Muscle of leg (tissue), 3 donors: ENCODE measurements at regions not wholly inside any gene's neighbourhood (a gene's known extent, or its start where the extent isn't known, plus 50 kb on each side); places are given as distances from the start of the nearest gene placed in this dataset.

Experiments
- DNase-seq: peaks from one replicate; pipeline ENCODE4 v3.0.0; 2013
- H3K27ac ChIP-seq: one replicate; pipeline ENCODE4 v1.5.1; 2013; ENCODE audit warnings: mild to moderate bottlenecking, low read length, control low read depth
- H3K27me3 ChIP-seq: one replicate; pipeline ENCODE4 v1.6.1; 2013; ENCODE audit warnings: low read length; ENCODE audit not compliant: control insufficient read depth, insufficient read depth
- H3K36me3 ChIP-seq: one replicate; pipeline ENCODE4 v1.6.1; 2013; ENCODE audit warnings: low read length; ENCODE audit not compliant: control insufficient read depth, insufficient read depth
- H3K4me1 ChIP-seq: one replicate; pipeline ENCODE4 v1.6.1; 2013; ENCODE audit warnings: low read length; ENCODE audit not compliant: control insufficient read depth, insufficient read depth
- H3K4me3 ChIP-seq: one replicate; pipeline ENCODE4 v1.5.1; 2013; ENCODE audit warnings: low read length, control low read depth
- H3K9me3 ChIP-seq: replicated peaks from 2 replicates; pipeline ENCODE4 v1.6.1; 2013; ENCODE audit warnings: low read depth, low read length; ENCODE audit not compliant: control insufficient read depth
- WGBS: methylation state at CpG from one replicate; pipeline ENCODE4 v1.1.5; 2013; ENCODE audit warnings: missing lambda C conversion rate; ENCODE audit not compliant: insufficient coverage; 5-methylcytosine and 5-hydroxymethylcytosine counted together

DNA sequence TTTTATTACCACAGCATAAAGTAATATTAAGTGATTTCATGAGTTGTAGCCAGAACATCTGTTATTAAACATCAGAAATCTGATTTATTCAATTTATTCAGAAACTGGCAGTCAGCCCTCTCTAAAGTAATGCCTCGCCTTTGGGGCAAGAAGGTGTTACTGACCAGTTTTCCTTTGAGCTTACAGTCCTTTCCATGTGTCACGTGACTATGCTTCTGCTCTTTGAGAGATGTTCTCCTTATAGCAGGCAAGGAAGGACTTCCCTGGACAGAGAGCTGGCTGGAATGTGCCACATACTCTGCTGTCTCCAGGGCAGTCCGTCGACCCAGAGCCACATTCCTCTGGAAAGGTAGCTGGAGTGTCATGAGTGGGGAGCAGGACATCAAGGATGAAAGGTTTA, 119.7 kb downstream of the RDH14 start:
- 51% methylated on average over 4 of the region's 4 CpGs for WGBS
- H3K36me3 ChIP-seq: no peaks in the 10 kb centered on the region
- no peaks in the 10 kb centered on the region for H3K9me3 ChIP-seq
- H3K4me3 ChIP-seq: no peak overlapping the region
- peaks cover 2% of the 10 kb centered on the region for H3K4me1 ChIP-seq
- no peaks in the 10 kb centered on the region for H3K27me3 ChIP-seq
- no peak overlapping the region for H3K27ac ChIP-seq
- no peak for DNase-seq

GRCh38 chr2:18440141-18440661, 120.3 kb downstream of the RDH14 start:
- no peak for DNase-seq
- H3K27ac ChIP-seq: no peak overlapping the region
- peaks cover 2% of the 10 kb centered on the region for H3K4me1 ChIP-seq
- no peaks in the 10 kb centered on the region for H3K27me3 ChIP-seq
- H3K36me3 ChIP-seq: no peaks in the 10 kb centered on the region
- H3K9me3 ChIP-seq: no peaks in the 10 kb centered on the region
- H3K4me3 ChIP-seq: no peak overlapping the region
- 78% methylated on average over 3 of the region's 6 CpGs for WGBS

DNA sequence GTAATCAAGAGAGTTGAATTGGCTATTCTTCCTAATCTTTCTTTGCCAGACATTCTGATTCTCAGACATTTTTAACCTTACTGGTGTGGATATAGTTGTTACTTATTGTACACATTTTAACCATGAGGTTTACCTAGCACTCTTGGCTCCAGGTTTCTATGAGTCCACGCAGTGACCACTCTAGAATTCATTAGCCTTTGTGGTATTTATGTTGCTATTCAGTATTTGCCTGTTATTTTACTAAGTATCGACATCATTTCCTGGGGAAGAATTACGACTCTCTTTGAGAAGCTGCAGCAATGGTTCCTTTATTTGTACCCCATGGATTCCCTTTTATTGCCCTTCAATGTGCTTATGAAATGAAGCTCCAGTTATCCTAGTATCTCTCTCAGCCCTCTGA, 120.7 kb downstream of the RDH14 start:
- H3K27me3 ChIP-seq: no peaks in the 10 kb centered on the region
- H3K4me3 ChIP-seq: no peak overlapping the region
- H3K27ac ChIP-seq: no peak overlapping the region
- no peaks in the 10 kb centered on the region for H3K9me3 ChIP-seq
- WGBS: 100% methylated on average over 1 of the region's 3 CpGs
- no peaks in the 10 kb centered on the region for H3K36me3 ChIP-seq
- no peak for DNase-seq
- peaks cover 2% of the 10 kb centered on the region for H3K4me1 ChIP-seq

- Histone ChIP-seq H3K36me3 (no peaks in the 10 kb centered on the region), H3K27ac (no peak overlapping the region), H3K27me3 (no peaks in the 10 kb centered on the region), H3K4me3 (no peak overlapping the region), H3K4me1 (peaks cover 5% of the 10 kb centered on the region), H3K9me3 (no peaks in the 10 kb centered on the region)
- no peak for DNase-seq
- 86% methylated on average over 1 of the region's 2 CpGs for WGBS
Observed at GRCh38 chr2:18437909-18438308, 122.5 kb downstream of the RDH14 start.

GRCh38 chr2:18436503-18437005, 123.9 kb downstream of the RDH14 start:
- Histone ChIP-seq H3K36me3 (no peaks in the 10 kb centered on the region), H3K27ac (peak overlapping the region; percentile 31), H3K4me1 (peaks cover 5% of the 10 kb centered on the region), H3K27me3 (no peaks in the 10 kb centered on the region), H3K4me3 (no peak overlapping the region), H3K9me3 (no peaks in the 10 kb centered on the region)
- DNase-seq: peak; percentile 95
- no CpG with 5 or more reads among the region's 5 CpGs for WGBS

GRCh38 chr2:18435426-18436037, 124.9 kb downstream of the RDH14 start:
- no peak overlapping the region for H3K27ac ChIP-seq
- H3K4me3 ChIP-seq: no peak overlapping the region
- WGBS: 60% methylated on average over 1 of the region's 2 CpGs
- H3K36me3 ChIP-seq: no peaks in the 10 kb centered on the region
- peaks cover 5% of the 10 kb centered on the region for H3K4me1 ChIP-seq
- DNase-seq: peak; percentile 89
- H3K27me3 ChIP-seq: no peaks in the 10 kb centered on the region
- no peaks in the 10 kb centered on the region for H3K9me3 ChIP-seq

DNA sequence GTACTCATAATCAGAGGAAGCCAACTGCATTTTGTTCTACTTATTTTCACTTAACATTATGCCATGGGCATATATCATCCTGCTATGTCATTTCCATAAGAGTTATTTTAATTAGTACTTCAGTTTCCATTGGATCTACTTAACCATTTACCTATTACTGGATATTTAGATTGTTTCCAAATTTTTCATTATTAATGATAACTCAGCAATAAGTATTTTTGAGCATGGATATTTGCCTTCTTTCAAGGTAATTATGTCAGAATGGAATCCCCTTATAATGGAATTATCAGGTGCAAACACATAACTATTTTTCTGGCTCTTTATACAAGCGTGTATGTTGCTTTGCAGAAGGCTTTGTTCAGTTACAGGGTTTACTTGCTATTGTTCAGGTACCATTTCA, 126.6 kb downstream of the RDH14 start:
- Histone ChIP-seq H3K4me3 (no peak overlapping the region), H3K4me1 (peaks cover 5% of the 10 kb centered on the region), H3K36me3 (no peaks in the 10 kb centered on the region), H3K9me3 (no peaks in the 10 kb centered on the region), H3K27me3 (no peaks in the 10 kb centered on the region), H3K27ac (no peak overlapping the region)
- no CpG with 5 or more reads among the region's 1 CpG for WGBS
- DNase-seq: no peak

DNA sequence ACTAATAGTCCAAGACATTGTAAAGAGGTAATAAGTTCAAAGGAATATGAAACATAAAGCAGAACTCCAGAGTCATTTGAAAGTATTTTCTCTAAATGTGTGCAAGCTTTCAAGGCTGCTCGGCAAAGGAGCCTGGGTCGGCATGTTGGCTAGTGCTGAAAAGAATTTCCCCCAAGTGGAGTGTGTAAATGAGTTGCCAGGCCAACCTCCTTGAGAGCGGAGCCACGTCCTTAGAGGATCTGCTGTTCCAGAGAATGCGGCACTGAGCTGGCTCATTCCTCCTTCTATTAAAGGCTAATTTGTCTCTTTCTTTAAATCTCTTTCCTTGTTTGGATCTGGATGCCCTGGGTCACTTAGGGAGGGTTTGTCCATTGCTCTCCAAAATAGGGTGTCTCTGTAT, 127.5 kb downstream of the RDH14 start:
- WGBS: no CpG with 5 or more reads among the region's 5 CpGs
- Histone ChIP-seq H3K4me1 (peaks cover 5% of the 10 kb centered on the region), H3K9me3 (no peaks in the 10 kb centered on the region), H3K36me3 (no peaks in the 10 kb centered on the region), H3K4me3 (no peak overlapping the region), H3K27ac (no peak overlapping the region), H3K27me3 (no peaks in the 10 kb centered on the region)
- peak; percentile 71 for DNase-seq

DNA sequence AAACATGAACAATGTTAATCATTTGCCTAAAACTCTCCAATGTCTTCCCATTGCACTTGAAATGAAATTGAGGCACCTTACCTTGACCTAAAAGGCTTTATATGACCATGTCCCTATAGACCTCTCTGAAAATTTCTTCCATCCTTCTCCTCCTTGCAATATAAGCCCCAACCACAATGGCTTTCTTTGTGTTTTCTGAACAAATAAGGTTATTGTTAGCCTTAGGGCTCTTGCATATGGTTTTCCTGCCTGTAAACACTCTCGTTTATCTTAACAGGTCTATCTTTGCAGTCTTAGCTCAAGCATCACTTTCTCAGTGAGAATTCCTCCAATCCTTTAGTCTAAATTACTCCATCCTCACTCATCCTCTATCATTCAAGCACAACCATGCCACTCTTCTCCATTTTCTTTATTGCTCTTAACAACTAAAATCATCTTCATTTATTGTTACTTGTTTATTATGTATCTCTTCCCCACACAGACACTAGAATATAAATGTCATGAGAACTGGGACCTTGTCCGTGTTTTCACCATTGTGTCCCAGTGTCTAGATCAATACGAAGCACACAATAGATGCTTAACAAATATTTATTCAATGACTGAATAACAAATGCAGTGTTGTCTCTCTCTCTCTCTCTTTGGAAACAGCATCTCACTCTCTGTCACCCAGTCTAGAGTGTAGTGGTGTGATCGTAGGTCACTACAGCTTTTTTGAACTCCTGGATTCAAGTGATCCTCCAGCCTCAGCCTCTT, 129.3 kb downstream of the RDH14 start:
- Histone ChIP-seq H3K27me3 (no peaks in the 10 kb centered on the region), H3K27ac (no peak overlapping the region), H3K36me3 (no peaks in the 10 kb centered on the region), H3K4me1 (peaks cover 3% of the 10 kb centered on the region), H3K9me3 (no peaks in the 10 kb centered on the region), H3K4me3 (no peak overlapping the region)
- WGBS: 40% methylated on average over 1 of the region's 4 CpGs
- no peak for DNase-seq

GRCh38 chr2:18428516-18428915, 131.9 kb downstream of the RDH14 start:
- no peaks in the 10 kb centered on the region for H3K9me3 ChIP-seq
- H3K4me1 ChIP-seq: peaks cover 6% of the 10 kb centered on the region
- no peak overlapping the region for H3K4me3 ChIP-seq
- DNase-seq: no peak
- WGBS: 78% methylated on average over 3 of the region's 6 CpGs
- no peaks in the 10 kb centered on the region for H3K36me3 ChIP-seq
- no peak overlapping the region for H3K27ac ChIP-seq
- no peaks in the 10 kb centered on the region for H3K27me3 ChIP-seq
